DOHH2 (cell line): ENCODE measurements at regions not wholly inside any gene's neighbourhood (a gene's known extent, or its start where the extent isn't known, plus 50 kb on each side); places are given as distances from the start of the nearest gene placed in this dataset.

Experiments used
- EZH2phosphoT487 ChIP-seq: fragments of 200-600 bp; sonication (generic); IDR thresholded peaks from 2 replicates; pipeline ENCODE4 v1.6.1; 2017; ENCODE audit warnings: borderline replicate concordance, mild to moderate bottlenecking, antibody characterized with exemption, low read length, moderate library complexity, mixed read lengths
- TF ChIP-seq, protein P1 (sequence below): fragments of 200-600 bp; sonication (generic); IDR thresholded peaks from one replicate; pipeline ENCODE4 v1.5.1; 2014; ENCODE audit warnings: antibody characterized with exemption, mild to moderate bottlenecking, low read depth, low read length; ENCODE audit not compliant: poor library complexity, severe bottlenecking

DNA sequence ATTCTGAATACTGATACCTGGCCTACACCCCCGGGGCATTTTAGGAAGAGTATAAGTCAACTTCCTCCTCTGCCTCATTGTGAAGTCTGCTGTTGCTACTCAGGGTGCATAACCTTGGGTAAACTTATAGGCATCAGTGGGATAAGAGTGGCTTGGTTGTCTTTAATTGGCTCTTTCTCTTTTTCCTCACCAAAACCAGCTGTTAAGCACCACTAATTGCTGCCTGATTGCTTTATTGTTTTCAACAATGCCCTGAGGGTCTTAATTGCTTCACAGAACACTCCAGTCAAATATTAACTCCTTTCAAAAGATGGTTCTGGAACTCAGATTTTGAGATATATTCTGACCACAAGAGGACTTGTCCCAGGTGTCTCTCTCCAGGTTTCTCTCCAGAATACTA, 337.0 kb upstream of the MAGEB16 start:
- TF ChIP-seq, protein P1, sequence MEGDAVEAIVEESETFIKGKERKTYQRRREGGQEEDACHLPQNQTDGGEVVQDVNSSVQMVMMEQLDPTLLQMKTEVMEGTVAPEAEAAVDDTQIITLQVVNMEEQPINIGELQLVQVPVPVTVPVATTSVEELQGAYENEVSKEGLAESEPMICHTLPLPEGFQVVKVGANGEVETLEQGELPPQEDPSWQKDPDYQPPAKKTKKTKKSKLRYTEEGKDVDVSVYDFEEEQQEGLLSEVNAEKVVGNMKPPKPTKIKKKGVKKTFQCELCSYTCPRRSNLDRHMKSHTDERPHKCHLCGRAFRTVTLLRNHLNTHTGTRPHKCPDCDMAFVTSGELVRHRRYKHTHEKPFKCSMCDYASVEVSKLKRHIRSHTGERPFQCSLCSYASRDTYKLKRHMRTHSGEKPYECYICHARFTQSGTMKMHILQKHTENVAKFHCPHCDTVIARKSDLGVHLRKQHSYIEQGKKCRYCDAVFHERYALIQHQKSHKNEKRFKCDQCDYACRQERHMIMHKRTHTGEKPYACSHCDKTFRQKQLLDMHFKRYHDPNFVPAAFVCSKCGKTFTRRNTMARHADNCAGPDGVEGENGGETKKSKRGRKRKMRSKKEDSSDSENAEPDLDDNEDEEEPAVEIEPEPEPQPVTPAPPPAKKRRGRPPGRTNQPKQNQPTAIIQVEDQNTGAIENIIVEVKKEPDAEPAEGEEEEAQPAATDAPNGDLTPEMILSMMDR, result no peak
- TF ChIP-seq EZH2phosphoT487, result no peak
